IPS DF 6.9 (cell line): ENCODE measurements at regions not wholly inside any gene's neighbourhood (a gene's known extent, or its start where the extent isn't known, plus 50 kb on each side); places are given as distances from the start of the nearest gene placed in this dataset.

ENCODE experiments used
- DNase-seq: peaks from one replicate; pipeline ENCODE4 v3.0.0-alpha.2; 2013; ENCODE audit warnings: low read depth, low spot score
- H3K27ac ChIP-seq: one replicate; pipeline ENCODE4 v1.5.1; 2013; ENCODE audit warnings: low read length, control low read depth
- H3K27me3 ChIP-seq: 2 replicates; pipeline ENCODE4 v1.6.1; 2013; ENCODE audit warnings: mild to moderate bottlenecking, low read length; ENCODE audit not compliant: control insufficient read depth, insufficient read depth
- H3K36me3 ChIP-seq: 2 replicates; pipeline ENCODE4 v1.6.1; 2013; ENCODE audit warnings: low read length; ENCODE audit not compliant: control insufficient read depth, insufficient read depth
- H3K4me1 ChIP-seq: 2 replicates; pipeline ENCODE4 v1.6.1; 2013; ENCODE audit warnings: low read length; ENCODE audit not compliant: control insufficient read depth, insufficient read depth
- H3K4me3 ChIP-seq: 2 replicates; pipeline ENCODE4 v1.5.1; 2013; ENCODE audit warnings: mild to moderate bottlenecking, low read length
- H3K9me3 ChIP-seq: 2 replicates; pipeline ENCODE4 v1.6.1; 2013; ENCODE audit warnings: low read length, inconsistent platforms; ENCODE audit not compliant: control insufficient read depth, insufficient read depth
- WGBS: extraction: QIAGEN DNeasy Blood & Tissue Kit; methylation state at CpG from one replicate; pipeline ENCODE4 v1.1.7; 2013; ENCODE audit warnings: mixed read lengths, missing lambda C conversion rate; ENCODE audit not compliant: insufficient read length, insufficient coverage; 5-methylcytosine and 5-hydroxymethylcytosine counted together

- no CpG with 5 or more reads among the region's 7 CpGs for WGBS
- no peak overlapping the region for H3K27ac ChIP-seq
- H3K9me3 ChIP-seq = peaks cover 2% of the 10 kb centered on the region; the same call in 1 of the 2 replicates
- H3K4me1 ChIP-seq = peaks cover 4% of the 10 kb centered on the region; the same call in 1 of the 2 replicates
- no peak overlapping the region for H3K4me3 ChIP-seq
- no peak for DNase-seq
- no peaks in the 10 kb centered on the region for H3K27me3 ChIP-seq
- no peaks in the 10 kb centered on the region for H3K36me3 ChIP-seq
These were observed 104.2 kb upstream of the PFN2 start for GRCh38 chr3:150074697-150075416.

DNA sequence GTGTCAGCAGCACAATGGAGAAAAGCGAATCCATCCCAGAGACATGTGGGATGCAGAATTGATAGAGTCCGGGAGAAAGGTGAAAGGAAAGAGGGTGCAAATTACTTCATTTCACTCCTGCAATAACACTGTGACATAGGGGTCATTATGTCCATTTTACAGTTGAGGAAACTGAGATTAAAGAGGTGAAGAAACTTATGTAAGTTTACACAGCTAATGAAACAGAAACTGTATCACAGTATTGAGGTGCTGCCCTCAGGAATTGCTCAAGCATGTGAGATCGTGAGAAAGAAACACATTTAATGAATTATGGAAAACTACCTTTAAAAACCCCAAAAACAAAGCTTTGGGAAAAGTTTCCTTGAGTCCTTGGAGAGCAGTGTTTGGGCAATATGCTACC, 103.6 kb upstream of the PFN2 start:
- WGBS = no CpG with 5 or more reads among the region's 3 CpGs
- no peaks in the 10 kb centered on the region for H3K36me3 ChIP-seq
- peaks cover 2% of the 10 kb centered on the region; the same call in 1 of the 2 replicates for H3K9me3 ChIP-seq
- no peak for DNase-seq
- H3K27me3 ChIP-seq = no peaks in the 10 kb centered on the region
- no peak overlapping the region for H3K4me3 ChIP-seq
- no peak overlapping the region for H3K27ac ChIP-seq
- peaks cover 4% of the 10 kb centered on the region; the same call in 1 of the 2 replicates for H3K4me1 ChIP-seq

DNA sequence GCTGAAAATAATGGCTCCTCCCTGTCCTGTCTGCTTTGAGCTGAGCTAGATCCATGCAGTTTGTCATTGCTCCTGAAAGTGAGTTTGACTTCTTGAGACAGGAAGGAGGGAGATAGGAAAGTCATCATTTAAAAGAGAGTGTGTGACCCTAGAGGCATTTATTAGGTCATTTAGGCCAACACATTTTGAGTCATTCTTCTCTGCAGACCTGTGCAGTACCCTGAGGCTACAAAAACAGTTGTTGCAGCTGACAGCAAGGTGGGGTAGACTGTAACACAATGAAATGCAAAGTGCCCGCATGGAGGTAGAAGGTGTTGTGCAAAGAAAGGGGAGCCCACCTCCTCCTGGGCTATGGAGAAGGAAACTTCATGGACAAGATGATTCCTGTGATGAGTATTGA, 102.8 kb upstream of the PFN2 start:
- H3K36me3 ChIP-seq = no peaks in the 10 kb centered on the region
- no CpG with 5 or more reads among the region's 1 CpG for WGBS
- no peak overlapping the region for H3K27ac ChIP-seq
- peaks cover 2% of the 10 kb centered on the region; the same call in 1 of the 2 replicates for H3K9me3 ChIP-seq
- H3K27me3 ChIP-seq = no peaks in the 10 kb centered on the region
- H3K4me3 ChIP-seq = no peak overlapping the region
- no peak for DNase-seq
- H3K4me1 ChIP-seq = peaks cover 4% of the 10 kb centered on the region; the same call in 1 of the 2 replicates

DNA sequence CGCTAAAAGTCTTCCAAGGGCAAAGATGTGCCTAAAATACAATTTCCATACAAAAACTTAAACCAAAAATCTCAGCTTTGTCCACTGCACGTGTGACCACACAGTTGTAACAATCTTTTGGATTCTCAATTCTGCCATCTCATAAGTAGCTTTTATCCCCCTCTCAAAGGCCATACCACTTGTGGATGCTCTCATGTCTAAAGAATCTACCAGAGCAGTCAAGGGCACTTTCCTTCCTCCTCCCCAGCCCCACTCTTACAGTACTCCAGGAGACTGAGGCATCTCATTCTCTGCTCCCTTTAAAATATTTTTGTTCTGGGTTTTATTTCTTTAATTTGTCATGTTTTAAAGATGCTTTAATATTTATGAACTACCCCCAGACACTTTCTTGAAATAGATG, 102.3 kb upstream of the PFN2 start:
- Histone ChIP-seq H3K27ac (no peak overlapping the region), H3K4me1 (peaks cover 4% of the 10 kb centered on the region; the same call in 1 of the 2 replicates), H3K36me3 (no peaks in the 10 kb centered on the region), H3K4me3 (no peak overlapping the region), H3K27me3 (no peaks in the 10 kb centered on the region), H3K9me3 (peaks cover 2% of the 10 kb centered on the region; the same call in 1 of the 2 replicates)
- no peak for DNase-seq
- WGBS = no CpG with 5 or more reads among the region's 2 CpGs

- DNase-seq = no peak
- H3K4me3 ChIP-seq = no peak overlapping the region
- no peaks in the 10 kb centered on the region for H3K27me3 ChIP-seq
- peaks cover 4% of the 10 kb centered on the region; the same call in 1 of the 2 replicates for H3K4me1 ChIP-seq
- peaks cover 2% of the 10 kb centered on the region; the same call in 1 of the 2 replicates for H3K9me3 ChIP-seq
- no CpG with 5 or more reads among the region's 6 CpGs for WGBS
- H3K36me3 ChIP-seq = no peaks in the 10 kb centered on the region
- no peak overlapping the region for H3K27ac ChIP-seq
These were observed 101.9 kb upstream of the PFN2 start for GRCh38 chr3:150072576-150072975.

DNA sequence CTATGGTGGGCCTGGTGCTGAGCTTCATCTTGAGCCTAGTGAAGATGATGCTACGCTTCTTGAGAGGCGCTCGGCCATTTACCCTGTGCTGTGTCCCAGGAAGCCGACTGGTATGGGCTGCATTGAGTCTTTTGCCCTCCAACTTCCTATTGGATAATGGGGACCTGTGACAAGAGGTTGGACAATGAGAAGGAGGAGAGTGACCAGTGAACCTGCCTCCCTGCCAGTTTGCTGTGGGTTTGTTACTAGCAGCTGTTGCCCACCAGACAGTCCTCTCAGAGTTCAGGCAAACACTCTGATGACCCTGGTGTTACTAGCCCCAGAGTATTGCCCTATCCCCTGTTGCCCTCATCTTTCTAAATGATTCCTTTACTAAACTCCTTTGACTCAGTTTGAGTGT, 99.6 kb upstream of the PFN2 start:
- Histone ChIP-seq H3K27me3 (no peaks in the 10 kb centered on the region), H3K4me1 (peaks cover 4% of the 10 kb centered on the region; the same call in 1 of the 2 replicates), H3K9me3 (no peaks in the 10 kb centered on the region), H3K27ac (no peak overlapping the region), H3K36me3 (no peaks in the 10 kb centered on the region), H3K4me3 (no peak overlapping the region)
- WGBS = no CpG with 5 or more reads among the region's 4 CpGs
- DNase-seq = no peak

DNA sequence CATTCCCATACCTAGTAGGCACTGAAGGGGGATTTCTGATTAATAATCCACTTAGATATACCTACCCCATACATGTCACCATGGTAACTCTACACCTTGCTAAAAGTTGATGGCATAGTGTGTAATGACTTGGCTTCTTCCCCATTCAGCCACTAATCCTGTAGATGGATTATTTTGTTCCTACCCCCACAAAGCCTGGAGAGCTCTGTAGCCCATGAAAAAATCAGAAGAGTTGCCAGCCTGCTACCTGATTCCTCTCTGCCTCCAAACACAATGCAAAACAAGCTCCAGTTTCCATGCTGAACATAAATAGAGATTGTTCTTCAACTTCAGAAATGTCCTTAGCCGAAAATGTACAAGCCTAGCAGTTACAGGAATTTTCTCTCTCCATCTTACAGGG, 98.9 kb upstream of the PFN2 start:
- no peaks in the 10 kb centered on the region for H3K36me3 ChIP-seq
- H3K9me3 ChIP-seq = no peaks in the 10 kb centered on the region
- H3K27ac ChIP-seq = no peak overlapping the region
- no peak for DNase-seq
- no peaks in the 10 kb centered on the region for H3K27me3 ChIP-seq
- no peak overlapping the region for H3K4me3 ChIP-seq
- peaks cover 4% of the 10 kb centered on the region; the same call in 1 of the 2 replicates for H3K4me1 ChIP-seq
- no CpG with 5 or more reads among the region's 1 CpG for WGBS

- H3K27me3 ChIP-seq = no peaks in the 10 kb centered on the region
- H3K36me3 ChIP-seq = no peaks in the 10 kb centered on the region
- H3K4me3 ChIP-seq = no peak overlapping the region
- DNase-seq = no peak
- WGBS = no CpG with 5 or more reads among the region's 1 CpG
- peaks cover 4% of the 10 kb centered on the region; the same call in 1 of the 2 replicates for H3K4me1 ChIP-seq
- no peaks in the 10 kb centered on the region for H3K9me3 ChIP-seq
- no peak overlapping the region for H3K27ac ChIP-seq
These were observed 98.4 kb upstream of the PFN2 start for GRCh38 chr3:150069154-150069527.

- Histone ChIP-seq H3K4me1 (peaks cover under 1% of the 10 kb centered on the region; the same call in 1 of the 2 replicates), H3K9me3 (no peaks in the 10 kb centered on the region), H3K36me3 (no peaks in the 10 kb centered on the region), H3K4me3 (no peak overlapping the region), H3K27ac (no peak overlapping the region), H3K27me3 (no peaks in the 10 kb centered on the region)
- DNase-seq = no peak
- WGBS = no CpG with 5 or more reads among the region's 7 CpGs
These were observed 97.9 kb upstream of the PFN2 start for GRCh38 chr3:150068440-150069153.

DNA sequence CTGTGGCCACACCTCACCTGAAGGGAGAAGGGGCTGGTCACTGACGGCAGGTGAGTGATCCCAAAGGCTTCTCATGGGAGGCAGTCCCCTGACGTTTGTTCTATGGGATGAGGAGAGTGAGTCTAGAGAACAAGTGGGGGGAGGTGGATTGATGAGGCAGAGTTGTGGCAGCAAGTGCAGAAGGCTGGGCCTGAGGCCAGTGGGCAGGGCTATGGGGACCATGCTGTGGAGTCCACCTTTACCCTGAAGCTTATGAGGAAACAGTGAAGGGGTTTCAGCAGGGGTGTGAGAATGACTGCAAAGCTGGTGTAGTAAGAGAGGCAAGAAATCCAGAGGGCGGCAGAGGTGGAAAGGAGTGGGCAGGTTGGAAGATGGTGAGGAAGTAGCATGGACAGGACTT, 96.9 kb upstream of the PFN2 start:
- WGBS = no CpG with 5 or more reads among the region's 3 CpGs
- no peaks in the 10 kb centered on the region for H3K4me1 ChIP-seq
- no peak overlapping the region for H3K4me3 ChIP-seq

More for the DNA sequence above, 96.9 kb upstream of the PFN2 start:
- Histone ChIP-seq H3K9me3 (no peaks in the 10 kb centered on the region), H3K36me3 (no peaks in the 10 kb centered on the region), H3K27me3 (no peaks in the 10 kb centered on the region), H3K27ac (no peak overlapping the region)
- DNase-seq = no peak
